ENCODE measurements at regions not wholly inside any gene's neighbourhood (a gene's known extent, or its start where the extent isn't known, plus 50 kb on each side); places are given as distances from the start of the nearest gene placed in this dataset.
"Not testable (repeated sequence)": the region's sequence is repeated elsewhere in the genome, so short reads cannot be mapped to it uniquely, and the experiment has no call there.

- DNase-seq = no peak
These were observed 293.2 kb upstream of the PCDH18 start for GRCh38 chr4:137825505-137825904.

- DNase-seq = no peak
These were observed 290.7 kb upstream of the PCDH18 start for GRCh38 chr4:137823007-137823406.

GRCh38 chr4:137819964-137820383 lies 287.7 kb upstream of the PCDH18 start:
- no peak for DNase-seq

GRCh38 chr4:137812258-137812657 lies 280.0 kb upstream of the PCDH18 start:
- DNase-seq = no peak

- DNase-seq = no peak
These were observed 274.1 kb upstream of the PCDH18 start for GRCh38 chr4:137806420-137806819.

- no peak for DNase-seq
These were observed 272.7 kb upstream of the PCDH18 start for GRCh38 chr4:137804906-137805495.

- no peak for DNase-seq
These were observed 268.6 kb upstream of the PCDH18 start for GRCh38 chr4:137800861-137801260.

- no peak for DNase-seq
These were observed 262.5 kb upstream of the PCDH18 start for GRCh38 chr4:137794764-137795254.

- DNase-seq = not testable (repeated sequence)
These were observed 257.0 kb upstream of the PCDH18 start for GRCh38 chr4:137789263-137789662.

- DNase-seq = not testable (repeated sequence)
These were observed 251.6 kb upstream of the PCDH18 start for GRCh38 chr4:137783923-137784322.

- DNase-seq = no peak
These were observed 243.4 kb upstream of the PCDH18 start for GRCh38 chr4:137775701-137776100.

GRCh38 chr4:137774501-137774900 lies 242.2 kb upstream of the PCDH18 start:
- no peak for DNase-seq

GRCh38 chr4:137768881-137769280 lies 236.6 kb upstream of the PCDH18 start:
- DNase-seq = no peak

GRCh38 chr4:137768196-137768595 lies 235.9 kb upstream of the PCDH18 start:
- DNase-seq = no peak

- no peak for DNase-seq
These were observed 230.3 kb upstream of the PCDH18 start for GRCh38 chr4:137762591-137762990.

- no peak for DNase-seq
These were observed 222.6 kb upstream of the PCDH18 start for GRCh38 chr4:137754652-137755471.

- DNase-seq = no peak
These were observed 217.2 kb upstream of the PCDH18 start for GRCh38 chr4:137749466-137749865.

- DNase-seq = no peak
These were observed 216.3 kb upstream of the PCDH18 start for GRCh38 chr4:137748616-137749015.

- no peak for DNase-seq
These were observed 207.8 kb upstream of the PCDH18 start for GRCh38 chr4:137740141-137740540.

GRCh38 chr4:137739391-137739790 lies 207.1 kb upstream of the PCDH18 start:
- no peak for DNase-seq

GRCh38 chr4:137738375-137738990 lies 206.2 kb upstream of the PCDH18 start:
- no peak for DNase-seq

GRCh38 chr4:137735561-137736104 lies 203.3 kb upstream of the PCDH18 start:
- DNase-seq = no peak
